Heart left ventricle (tissue), 13 donors: ENCODE measurements at regions not wholly inside any gene's neighbourhood (a gene's known extent, or its start where the extent isn't known, plus 50 kb on each side); places are given as distances from the start of the nearest gene placed in this dataset.

ENCODE experiments used
- POLR2A ChIP-seq, 2 donors: fragments of 450-650 bp; IDR thresholded peaks; one replicate each; pipeline ENCODE4 v1.6.1; 2017; ENCODE audit warnings: antibody characterized with exemption in 2 of 2, mild to moderate bottlenecking in 2 of 2, moderate library complexity in 2 of 2
- TF ChIP-seq, protein P1 (sequence below), 12 donors: fragments of 200-600 bp; sonication (generic) in 4 of 12; IDR thresholded peaks; one replicate each; pipeline versions ENCODE4 v1.5.0 to v1.8.0; 2018 to 2022; ENCODE audit warnings: antibody characterized with exemption in 12 of 12, mild to moderate bottlenecking in 5 of 12
- donor health status: ischemic (EF 13 %, LVEDD 7.1; RV severe dilation, severe dysfunction).
- donor health status: DM: no; HTN: yes; CAD: no.
- donor health status: DM: no; HTN: no; CAD: no.
- donor health status: ischemic (EF 25% LVEDD 6.9; RV normal size, moderate dysfunction).
- donor health status: ischemic (EF 25% LVEDD 5.7; RV mildly dilated, moderate dysfunction).
- donor health status: ischemic (EF 35%, LVEDD 5.7; RV mildly dilated, moderate dysfunction).
- donor health status: nonischemic (EF 11% LVEDD 7.7; RV severe dilation, severe dysfunction).
- donor health status: DM: yes; HTN: yes; CAD: no.
- donor health status: PGD.
- donor health status: ischemic (EF 29% LVEDD 5.4; RV normal size, mild dysfunction).
- donor health status: nonischemic (EF 23%, LVEDD 6.1; RV moderate dilation, normal function).

DNA sequence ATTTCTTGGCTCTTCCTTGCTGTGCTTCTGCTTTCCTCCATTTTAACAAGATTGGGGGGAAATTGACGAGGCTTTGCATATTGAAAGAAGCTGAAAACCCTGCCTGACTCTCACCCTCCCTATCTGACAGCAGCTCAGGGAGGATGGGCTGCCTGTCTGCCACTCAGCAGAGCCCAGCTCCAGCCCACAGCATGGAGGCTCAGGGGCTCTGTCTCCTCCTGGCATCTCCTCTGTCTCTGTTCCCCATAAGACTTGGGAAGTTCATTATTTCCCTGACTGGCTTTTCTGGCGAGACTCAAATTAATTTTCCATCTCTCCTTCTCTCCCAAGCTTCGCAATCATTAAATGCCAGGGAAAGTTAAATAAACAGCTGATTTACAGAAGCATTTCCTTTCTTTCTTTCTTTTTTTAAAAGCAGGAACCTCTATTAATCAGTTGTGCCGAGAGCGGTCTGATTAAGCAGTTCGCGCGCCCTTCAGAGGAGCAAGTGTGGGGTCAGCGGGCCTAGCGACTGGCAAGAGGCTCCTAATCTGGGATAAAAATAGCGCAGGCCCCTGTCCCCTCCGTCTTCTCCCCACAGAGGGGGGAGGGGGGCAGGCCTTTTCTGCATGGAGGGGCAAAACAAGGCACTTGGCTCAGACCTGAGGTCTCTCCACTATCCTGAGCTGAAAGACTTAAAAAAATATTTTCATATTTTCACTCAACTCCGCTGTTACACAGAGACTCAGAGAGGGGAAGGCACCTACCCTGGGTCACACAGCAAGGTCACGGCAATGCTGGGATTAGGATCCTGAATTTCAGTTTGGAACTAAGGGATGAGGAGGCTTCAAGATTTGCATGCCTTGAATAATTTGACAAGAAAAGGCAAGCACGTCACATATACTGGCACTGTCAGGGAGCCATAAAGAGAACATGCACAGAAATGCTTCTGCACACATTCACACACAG, 170.4 kb downstream of the ACTL8 start:
- TF ChIP-seq POLR2A (IDR thresholded peaks at IDR 0.05): no peak
- TF ChIP-seq, protein P1, sequence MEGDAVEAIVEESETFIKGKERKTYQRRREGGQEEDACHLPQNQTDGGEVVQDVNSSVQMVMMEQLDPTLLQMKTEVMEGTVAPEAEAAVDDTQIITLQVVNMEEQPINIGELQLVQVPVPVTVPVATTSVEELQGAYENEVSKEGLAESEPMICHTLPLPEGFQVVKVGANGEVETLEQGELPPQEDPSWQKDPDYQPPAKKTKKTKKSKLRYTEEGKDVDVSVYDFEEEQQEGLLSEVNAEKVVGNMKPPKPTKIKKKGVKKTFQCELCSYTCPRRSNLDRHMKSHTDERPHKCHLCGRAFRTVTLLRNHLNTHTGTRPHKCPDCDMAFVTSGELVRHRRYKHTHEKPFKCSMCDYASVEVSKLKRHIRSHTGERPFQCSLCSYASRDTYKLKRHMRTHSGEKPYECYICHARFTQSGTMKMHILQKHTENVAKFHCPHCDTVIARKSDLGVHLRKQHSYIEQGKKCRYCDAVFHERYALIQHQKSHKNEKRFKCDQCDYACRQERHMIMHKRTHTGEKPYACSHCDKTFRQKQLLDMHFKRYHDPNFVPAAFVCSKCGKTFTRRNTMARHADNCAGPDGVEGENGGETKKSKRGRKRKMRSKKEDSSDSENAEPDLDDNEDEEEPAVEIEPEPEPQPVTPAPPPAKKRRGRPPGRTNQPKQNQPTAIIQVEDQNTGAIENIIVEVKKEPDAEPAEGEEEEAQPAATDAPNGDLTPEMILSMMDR (IDR thresholded peaks at IDR 0.05): no peak
